Epithelial cell of esophagus (primary cell): ENCODE measurements at regions not wholly inside any gene's neighbourhood (a gene's known extent, or its start where the extent isn't known, plus 50 kb on each side); places are given as distances from the start of the nearest gene placed in this dataset.

Source experiments
- DNase-seq: peaks from one replicate; pipeline ENCODE4 v3.0.0; 2010; ENCODE audit warnings: low read depth
- H3K4me3 ChIP-seq: 2 replicates; pipeline ENCODE4 v1.5.1; 2011; ENCODE audit warnings: mild to moderate bottlenecking, low read length, control low read depth
- CTCF ChIP-seq: IDR thresholded peaks from 2 replicates; pipeline ENCODE4 v1.5.1; 2011; ENCODE audit warnings: low read depth, mild to moderate bottlenecking, low read length, control low read depth, inconsistent platforms; ENCODE audit not compliant: insufficient read depth; ENCODE audit errors: missing control alignments

GRCh38 chr1:103239034-103239433, 130.7 kb upstream of the COL11A1 start:
- H3K4me3 ChIP-seq: no peak overlapping the region
- DNase-seq: no peak
- TF ChIP-seq CTCF: no peak

- no peak for DNase-seq
- no peak overlapping the region for H3K4me3 ChIP-seq
- no peak for TF ChIP-seq CTCF
Observed at GRCh38 chr1:103230061-103230460, 121.7 kb upstream of the COL11A1 start.

- no peak for DNase-seq
- TF ChIP-seq CTCF: no peak
- H3K4me3 ChIP-seq: no peak overlapping the region
Observed at GRCh38 chr1:103220631-103221041, 112.3 kb upstream of the COL11A1 start.

- no peak overlapping the region for H3K4me3 ChIP-seq
- no peak for DNase-seq
- no peak for TF ChIP-seq CTCF
Observed at GRCh38 chr1:103218821-103219220, 110.5 kb upstream of the COL11A1 start.

GRCh38 chr1:103218369-103218768, 110.0 kb upstream of the COL11A1 start:
- TF ChIP-seq CTCF: no peak
- no peak for DNase-seq
- H3K4me3 ChIP-seq: no peak overlapping the region

GRCh38 chr1:103211073-103211472, 102.8 kb upstream of the COL11A1 start:
- H3K4me3 ChIP-seq: no peak overlapping the region
- no peak for DNase-seq
- TF ChIP-seq CTCF: no peak

GRCh38 chr1:103208844-103209243, 100.5 kb upstream of the COL11A1 start:
- TF ChIP-seq CTCF: no peak
- no peak overlapping the region for H3K4me3 ChIP-seq
- DNase-seq: no peak
